Neural cell (in vitro differentiated cells): ENCODE measurements at regions not wholly inside any gene's neighbourhood (a gene's known extent, or its start where the extent isn't known, plus 50 kb on each side); places are given as distances from the start of the nearest gene placed in this dataset.

ENCODE experiments used
- CTCF ChIP-seq: fragments of 450-650 bp; IDR thresholded peaks from 2 replicates; pipeline ENCODE4 v1.5.1; 2014; ENCODE audit warnings: antibody characterized with exemption, mild to moderate bottlenecking, moderate library complexity; ENCODE audit not compliant: poor library complexity, severe bottlenecking
- POLR2AphosphoS5 ChIP-seq: IDR thresholded peaks from 2 replicates; pipeline ENCODE4 v1.6.1; 2012

- TF ChIP-seq CTCF (no peak), POLR2AphosphoS5 (no peak)
These were observed 288.5 kb downstream of the ZNF608 start for GRCh38 chr5:124457901-124458300.
